GM13977 (cell line): ENCODE measurements at regions not wholly inside any gene's neighbourhood (a gene's known extent, or its start where the extent isn't known, plus 50 kb on each side); places are given as distances from the start of the nearest gene placed in this dataset.

Source experiments
- DNase-seq: peaks from one replicate; pipeline ENCODE4 v3.0.0; 2012; ENCODE audit warnings: low spot score
- CTCF ChIP-seq: IDR thresholded peaks from 2 replicates; pipeline ENCODE4 v1.5.1; 2012; ENCODE audit warnings: mild to moderate bottlenecking, control low read depth; ENCODE audit not compliant: insufficient read depth; ENCODE audit errors: extremely low read depth, missing control alignments
- in situ Hi-C: fragments of 300-500 bp; cut with MboI; formaldehyde crosslinking; loops from one replicate; pipeline ENCODE4 v1.12.0; 2022; ENCODE audit warnings: low sequenced_read_pairs, low pct_unique_long_range_greater_than_20kb, mixed read lengths, inconsistent platforms; ENCODE audit not compliant: unreplicated experiment

GRCh38 chr4:66062921-66063320, 392.6 kb upstream of the EPHA5 start:
- DNase-seq, result no peak
- in situ Hi-C loops, result no loop called here
- TF ChIP-seq CTCF, result no peak

- in situ Hi-C loops, result no loop called here
- TF ChIP-seq CTCF, result no peak
- DNase-seq, result no peak
These were observed 391.8 kb upstream of the EPHA5 start for GRCh38 chr4:66062044-66062443.

DNA sequence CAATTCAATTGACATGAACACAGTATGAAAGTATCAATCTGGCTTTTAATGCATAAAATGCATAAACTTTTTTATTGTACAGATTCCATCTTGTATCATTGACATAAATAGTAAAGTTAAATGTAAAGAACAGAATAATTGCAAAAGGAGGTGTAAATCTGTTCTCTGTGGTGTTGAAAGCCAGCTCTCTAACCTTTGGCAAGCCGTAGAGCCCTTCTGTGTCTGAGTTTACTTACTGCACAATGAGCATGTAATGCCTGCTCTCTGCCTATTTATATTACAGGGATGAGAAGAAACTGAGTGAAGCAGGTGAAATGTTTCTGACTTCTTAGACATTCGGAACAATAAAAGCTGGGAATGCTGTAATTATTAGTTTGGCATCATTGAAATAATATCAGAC, 389.3 kb upstream of the EPHA5 start:
- no peak for DNase-seq
- TF ChIP-seq CTCF, result no peak
- in situ Hi-C loops, result no loop called here

DNA sequence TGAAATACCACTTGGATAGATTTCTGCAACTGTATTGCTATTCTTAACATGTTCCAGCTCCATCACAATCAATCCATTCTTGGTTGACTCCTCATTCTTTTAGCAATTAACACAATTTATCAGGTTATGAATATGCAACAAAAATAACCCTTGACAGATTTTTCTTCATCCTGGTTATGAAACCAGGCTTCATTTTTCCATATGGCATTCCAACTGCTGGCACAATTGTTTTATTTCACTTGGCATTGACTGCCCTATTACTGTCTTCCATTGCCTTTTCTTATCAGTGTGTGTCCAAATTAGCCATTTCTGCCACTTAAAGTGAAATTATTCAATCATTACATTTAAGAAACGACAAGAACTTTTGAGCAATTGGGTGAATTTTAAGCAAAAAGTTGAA, 388.8 kb upstream of the EPHA5 start:
- no peak for TF ChIP-seq CTCF
- in situ Hi-C loops, result no loop called here

DNA sequence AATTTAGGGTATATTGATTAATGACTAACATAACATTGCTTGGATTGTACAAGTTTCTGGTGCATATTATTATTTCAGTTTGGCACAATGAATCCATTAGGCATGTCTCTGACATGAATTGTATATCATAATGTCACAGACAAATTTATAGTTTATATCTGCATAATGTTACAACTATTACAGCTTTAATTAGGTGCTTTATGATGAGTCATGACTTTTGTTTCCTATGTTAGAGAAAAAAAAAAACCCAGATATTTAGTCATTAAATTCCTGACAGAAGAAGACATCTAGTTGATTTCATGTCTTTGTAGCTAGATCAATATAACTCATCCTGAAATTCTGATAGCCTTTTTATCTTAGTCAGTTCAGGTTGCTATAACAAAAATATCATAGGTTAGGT, 385.7 kb upstream of the EPHA5 start:
- no peak for TF ChIP-seq CTCF
- DNase-seq, result no peak
- in situ Hi-C loops, result no loop called here

More for the DNA sequence above, 388.8 kb upstream of the EPHA5 start:
- DNase-seq, result no peak

DNA sequence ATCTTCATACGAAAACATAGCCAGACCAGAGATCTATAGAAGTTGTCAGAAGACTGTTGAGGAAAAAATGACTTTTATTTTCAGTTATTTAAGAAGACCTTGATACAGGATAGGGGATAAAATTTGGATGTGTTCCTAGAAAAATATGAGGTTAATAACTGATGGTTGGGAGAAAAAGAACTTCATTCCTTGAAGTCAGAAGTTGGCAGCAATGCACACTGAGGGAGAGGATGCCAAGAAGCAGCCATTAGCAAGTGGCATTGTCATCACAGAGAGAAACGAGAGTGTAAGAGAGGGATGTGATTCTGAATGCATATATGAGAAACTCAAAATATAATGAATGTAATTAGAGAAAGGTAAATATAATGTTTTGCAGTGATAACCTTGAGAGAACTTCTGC, 382.1 kb upstream of the EPHA5 start:
- TF ChIP-seq CTCF, result no peak
- DNase-seq, result no peak
- in situ Hi-C loops, result no loop called here

- in situ Hi-C loops, result no loop called here
- DNase-seq, result no peak
- TF ChIP-seq CTCF, result no peak
These were observed 378.6 kb upstream of the EPHA5 start for GRCh38 chr4:66048861-66049260.
